COLO668 (cell line): ENCODE measurements at regions not wholly inside any gene's neighbourhood (a gene's known extent, or its start where the extent isn't known, plus 50 kb on each side); places are given as distances from the start of the nearest gene placed in this dataset.

Experiments used
- DNase-seq: peaks from one replicate; lab custom pipeline; 2025; ENCODE audit not compliant: unreplicated experiment; lab: John Stamatoyannopoulos, UW

GRCh38 chr5:107090506-107090905, 580.2 kb downstream of the EFNA5 start:
- no peak for DNase-seq

- DNase-seq: no peak
These were observed 581.8 kb downstream of the EFNA5 start for GRCh38 chr5:107088907-107089306.

GRCh38 chr5:107085572-107085971, 585.2 kb downstream of the EFNA5 start:
- no peak for DNase-seq

GRCh38 chr5:107074996-107075395, 595.7 kb downstream of the EFNA5 start:
- no peak for DNase-seq

- no peak for DNase-seq
These were observed 597.8 kb downstream of the EFNA5 start for GRCh38 chr5:107072967-107073366.

- no peak for DNase-seq
These were observed 598.3 kb downstream of the EFNA5 start for GRCh38 chr5:107072440-107072839.

- DNase-seq: no peak
These were observed 602.0 kb downstream of the EFNA5 start for GRCh38 chr5:107068782-107069181.

GRCh38 chr5:107067395-107067794, 603.3 kb downstream of the EFNA5 start:
- DNase-seq: no peak

GRCh38 chr5:107063511-107063910, 607.2 kb downstream of the EFNA5 start:
- no peak for DNase-seq

- no peak for DNase-seq
These were observed 611.9 kb downstream of the EFNA5 start for GRCh38 chr5:107058803-107059202.

- DNase-seq: no peak
These were observed 612.5 kb downstream of the EFNA5 start for GRCh38 chr5:107058235-107058634.

- no peak for DNase-seq
These were observed 614.5 kb downstream of the EFNA5 start for GRCh38 chr5:107056278-107056677.

GRCh38 chr5:107047048-107047447, 623.7 kb downstream of the EFNA5 start:
- DNase-seq: no peak

GRCh38 chr5:107043665-107044064, 627.1 kb downstream of the EFNA5 start:
- DNase-seq: no peak

- no peak for DNase-seq
These were observed 629.8 kb downstream of the EFNA5 start for GRCh38 chr5:107040907-107041306.

- no peak for DNase-seq
These were observed 638.1 kb downstream of the EFNA5 start for GRCh38 chr5:107032629-107033028.

GRCh38 chr5:107028938-107029337, 641.8 kb downstream of the EFNA5 start:
- no peak for DNase-seq

GRCh38 chr5:107025712-107026497, 644.8 kb downstream of the EFNA5 start:
- DNase-seq: no peak

GRCh38 chr5:107023732-107024131, 647.0 kb downstream of the EFNA5 start:
- no peak for DNase-seq

GRCh38 chr5:107021575-107021974, 649.2 kb downstream of the EFNA5 start:
- DNase-seq: no peak

- DNase-seq: no peak
These were observed 650.1 kb downstream of the EFNA5 start for GRCh38 chr5:107020626-107021025.

- DNase-seq: no peak
These were observed 653.1 kb downstream of the EFNA5 start for GRCh38 chr5:107017616-107018015.

- DNase-seq: no peak
These were observed 658.4 kb downstream of the EFNA5 start for GRCh38 chr5:107012371-107012770.
